Urinary bladder (tissue), 3 donors: ENCODE measurements at regions not wholly inside any gene's neighbourhood (a gene's known extent, or its start where the extent isn't known, plus 50 kb on each side); places are given as distances from the start of the nearest gene placed in this dataset.
"Not testable (repeated sequence)": the region's sequence is repeated elsewhere in the genome, so short reads cannot be mapped to it uniquely, and the experiment has no call there.

Experiments
- DNase-seq: peaks from one replicate; pipeline ENCODE4 v3.0.0-alpha.2; 2015; ENCODE audit errors: extremely low spot score
- H3K27ac ChIP-seq: one replicate; pipeline ENCODE4 v1.5.1; 2013; ENCODE audit warnings: low read depth, mild to moderate bottlenecking, moderate library complexity
- H3K36me3 ChIP-seq: one replicate; pipeline ENCODE4 v1.6.1; 2013; ENCODE audit warnings: mild to moderate bottlenecking, moderate library complexity; ENCODE audit not compliant: insufficient read depth
- H3K4me1 ChIP-seq: one replicate; pipeline ENCODE4 v1.6.1; 2013; ENCODE audit warnings: mild to moderate bottlenecking, moderate library complexity; ENCODE audit not compliant: insufficient read depth
- H3K4me3 ChIP-seq: one replicate; pipeline ENCODE4 v1.5.1; 2013; ENCODE audit warnings: low read depth, low read length
- WGBS: extraction: QIAGEN DNeasy Blood & Tissue Kit; methylation state at CpG from one replicate; pipeline ENCODE4 v1.1.7; 2013; 5-methylcytosine and 5-hydroxymethylcytosine counted together
- donor health status: healthy with polysubstance abuse.
- donor health status: healthy.

GRCh38 chr7:46054272-46054671 is 133.2 kb upstream of the IGFBP3 start:
- DNase-seq = no peak
- H3K27ac ChIP-seq = no peak overlapping the region
- no peaks in the 10 kb centered on the region for H3K36me3 ChIP-seq
- H3K4me1 ChIP-seq = no peaks in the 10 kb centered on the region
- H3K4me3 ChIP-seq = no peak overlapping the region
- 70% methylated on average over 2 of the region's 2 CpGs for WGBS

GRCh38 chr7:46047581-46047980 is 126.5 kb upstream of the IGFBP3 start:
- 79% methylated on average over 9 of the region's 9 CpGs for WGBS
- no peak overlapping the region for H3K4me3 ChIP-seq
- DNase-seq = no peak
- no peaks in the 10 kb centered on the region for H3K4me1 ChIP-seq
- no peaks in the 10 kb centered on the region for H3K36me3 ChIP-seq
- H3K27ac ChIP-seq = no peak overlapping the region

GRCh38 chr7:46043338-46043737 is 122.3 kb upstream of the IGFBP3 start:
- DNase-seq, H3K4me1 ChIP-seq, H3K4me3 ChIP-seq, H3K27ac ChIP-seq, H3K36me3 ChIP-seq: not testable (repeated sequence)
- WGBS = 66% methylated on average over 6 of the region's 6 CpGs

GRCh38 chr7:46039813-46040212 is 118.7 kb upstream of the IGFBP3 start:
- DNase-seq, H3K4me1 ChIP-seq, H3K27ac ChIP-seq, H3K36me3 ChIP-seq, H3K4me3 ChIP-seq: not testable (repeated sequence)
- WGBS = 90% methylated on average over 1 of the region's 1 CpG

GRCh38 chr7:46035166-46035565 is 114.1 kb upstream of the IGFBP3 start:
- DNase-seq = no peak
- WGBS = 98% methylated on average over 1 of the region's 1 CpG
- no peaks in the 10 kb centered on the region for H3K36me3 ChIP-seq
- H3K4me3 ChIP-seq = no peak overlapping the region
- H3K4me1 ChIP-seq = no peaks in the 10 kb centered on the region
- no peak overlapping the region for H3K27ac ChIP-seq

- 53% methylated on average over 5 of the region's 5 CpGs for WGBS
- H3K27ac ChIP-seq = no peak overlapping the region
- no peak overlapping the region for H3K4me3 ChIP-seq
- no peaks in the 10 kb centered on the region for H3K36me3 ChIP-seq
- no peak for DNase-seq
- H3K4me1 ChIP-seq = no peaks in the 10 kb centered on the region
These were observed 113.1 kb upstream of the IGFBP3 start for GRCh38 chr7:46034056-46034768.

GRCh38 chr7:46033592-46033991 is 112.5 kb upstream of the IGFBP3 start:
- Histone ChIP-seq H3K36me3 (no peaks in the 10 kb centered on the region), H3K4me3 (no peak overlapping the region), H3K4me1 (no peaks in the 10 kb centered on the region), H3K27ac (no peak overlapping the region)
- 96% methylated on average over 6 of the region's 6 CpGs for whole genome bisulfite sequencing
- DNase-seq = no peak

GRCh38 chr7:46032942-46033341 is 111.9 kb upstream of the IGFBP3 start:
- no peaks in the 10 kb centered on the region for H3K4me1 ChIP-seq
- H3K36me3 ChIP-seq = no peaks in the 10 kb centered on the region
- no peak overlapping the region for H3K27ac ChIP-seq
- DNase-seq = no peak
- WGBS = 97% methylated on average over 2 of the region's 2 CpGs
- no peak overlapping the region for H3K4me3 ChIP-seq

GRCh38 chr7:46032353-46032752 is 111.3 kb upstream of the IGFBP3 start:
- 88% methylated on average over 6 of the region's 6 CpGs for WGBS

GRCh38 chr7:46029111-46029704 is 108.1 kb upstream of the IGFBP3 start:
- no peak for DNase-seq
- WGBS = 87% methylated on average over 2 of the region's 2 CpGs
- no peak overlapping the region for H3K27ac ChIP-seq
- H3K4me3 ChIP-seq = no peak overlapping the region
- no peaks in the 10 kb centered on the region for H3K4me1 ChIP-seq
- no peaks in the 10 kb centered on the region for H3K36me3 ChIP-seq

More at GRCh38 chr7:46032353-46032752, 111.3 kb upstream of the IGFBP3 start:
- Histone ChIP-seq H3K4me1 (no peaks in the 10 kb centered on the region), H3K36me3 (no peaks in the 10 kb centered on the region), H3K4me3 (no peak overlapping the region), H3K27ac (no peak overlapping the region)
- no peak for DNase-seq

GRCh38 chr7:46028246-46028645 is 107.2 kb upstream of the IGFBP3 start:
- Histone ChIP-seq H3K27ac (no peak overlapping the region), H3K36me3 (no peaks in the 10 kb centered on the region), H3K4me1 (no peaks in the 10 kb centered on the region), H3K4me3 (no peak overlapping the region)
- no peak for DNase-seq
- WGBS = 100% methylated on average over 1 of the region's 1 CpG

GRCh38 chr7:46026741-46027140 is 105.7 kb upstream of the IGFBP3 start:
- Histone ChIP-seq H3K27ac (no peak overlapping the region), H3K36me3 (no peaks in the 10 kb centered on the region), H3K4me1 (no peaks in the 10 kb centered on the region), H3K4me3 (no peak overlapping the region)
- WGBS = 100% methylated on average over 1 of the region's 1 CpG
- DNase-seq = no peak

GRCh38 chr7:46024263-46024916 is 103.3 kb upstream of the IGFBP3 start:
- Histone ChIP-seq H3K36me3 (no peaks in the 10 kb centered on the region), H3K27ac (no peak overlapping the region), H3K4me1 (no peaks in the 10 kb centered on the region), H3K4me3 (no peak overlapping the region)
- no peak for DNase-seq
- WGBS = 68% methylated on average over 6 of the region's 6 CpGs

GRCh38 chr7:46022397-46022796 is 101.3 kb upstream of the IGFBP3 start:
- Histone ChIP-seq H3K4me1 (no peaks in the 10 kb centered on the region), H3K36me3 (no peaks in the 10 kb centered on the region), H3K4me3 (no peak overlapping the region), H3K27ac (no peak overlapping the region)
- WGBS = 88% methylated on average over 2 of the region's 2 CpGs
- DNase-seq = no peak
